Psoas muscle (tissue), 7 donors: ENCODE measurements at regions not wholly inside any gene's neighbourhood (a gene's known extent, or its start where the extent isn't known, plus 50 kb on each side); places are given as distances from the start of the nearest gene placed in this dataset.

Experiments
- ATAC-seq, 4 donors: fragments of 200-7000 bp; cut with Tn5 transposase; one replicate each; pipeline ENCODE4 v1.9.1; 2020; ENCODE audit warnings: moderate library complexity in 3 of 4, mild to moderate bottlenecking in 2 of 4
- DNase-seq, 2 donors: peaks; one replicate each; pipeline ENCODE4 v3.0.0-alpha.2; 2020
- H3K27ac ChIP-seq: fragments of 200-600 bp; one replicate; pipeline ENCODE4 v1.8.0; 2022
- H3K27me3 ChIP-seq, 3 donors: fragments of 200-600 bp in 1 of 3; one replicate each; pipeline versions ENCODE4 v1.6.1 to v1.8.0; 2013 to 2022; ENCODE audit warnings: low read length in 2 of 3, mild to moderate bottlenecking in 2 of 3, moderate library complexity in 1 of 3; ENCODE audit not compliant: insufficient read depth in 3 of 3
- H3K36me3 ChIP-seq, 2 donors: fragments of 200-600 bp in 1 of 2; one replicate each; pipeline versions ENCODE4 v1.6.1 to v1.8.0; 2013 to 2022; ENCODE audit warnings: low read depth in 1 of 2, mild to moderate bottlenecking in 1 of 2, moderate library complexity in 1 of 2; ENCODE audit not compliant: insufficient read depth in 1 of 2
- H3K4me1 ChIP-seq: fragments of 200-600 bp; one replicate; pipeline ENCODE4 v1.8.0; 2022
- H3K4me3 ChIP-seq: fragments of 200-600 bp; one replicate; pipeline ENCODE4 v1.8.0; 2022; ENCODE audit warnings: mild to moderate bottlenecking
- H3K9me3 ChIP-seq: fragments of 200-600 bp; one replicate; pipeline ENCODE4 v1.8.0; 2022
- CTCF ChIP-seq: fragments of 200-600 bp; IDR thresholded peaks from one replicate; pipeline ENCODE4 v1.8.0; 2022; ENCODE audit warnings: antibody characterized with exemption
- WGBS, 3 donors: extraction: QIAGEN DNeasy Blood & Tissue Kit; methylation state at CpG; one replicate each; pipeline versions ENCODE4 v1.1.6 to v1.1.7; 2013; 5-methylcytosine and 5-hydroxymethylcytosine counted together
- intact Hi-C, 2 donors: fragments of 100-400 bp; cut with DNase I; formaldehyde crosslinking; loops; one replicate each; pipeline versions ENCODE4 v1.11.0 to v1.14.2; 2022
- donor health status: healthy with polysubstance abuse.
- donor health status: DM: no; HTN: no; CAD: no; lungs with moderate emphysema.
- donor health status: Bipolar disorder and iron deficiency.
- donor health status: healthy.
- donor health status: DM: yes; HTN: yes; CAD: no.
- donor health status: DM: no; HTN: no; CAD: no.
- donor health status: DM: yes; HTN: yes; CAD: no.

GRCh38 chr5:133905424-133905823 is 63.0 kb downstream of the C5orf15 start:
- H3K4me3 ChIP-seq: no peak overlapping the region
- no peaks in the 10 kb centered on the region for H3K9me3 ChIP-seq
- DNase-seq (no peak), ATAC-seq (no peak)
- 87 to 91% (median 90%) methylated on average over 7 to 8 of the region's 8 CpGs for WGBS, 3 donors
- intact Hi-C loops: no loop called here
- no peaks in the 10 kb centered on the region for H3K4me1 ChIP-seq
- H3K27me3 ChIP-seq: no peaks in the 10 kb centered on the region
- H3K27ac ChIP-seq: no peak overlapping the region
- no peaks in the 10 kb centered on the region for H3K36me3 ChIP-seq
- no peak for TF ChIP-seq CTCF

GRCh38 chr5:133904641-133905040 is 63.8 kb downstream of the C5orf15 start:
- H3K4me3 ChIP-seq: no peak overlapping the region
- H3K27ac ChIP-seq: no peak overlapping the region
- WGBS, 3 donors: 58 to 78% (median 74%) methylated on average over 8 of the region's 8 CpGs
- no peak for TF ChIP-seq CTCF
- intact Hi-C loops: no loop called here
- no peaks in the 10 kb centered on the region for H3K4me1 ChIP-seq
- ATAC-seq (no peak), DNase-seq (no peak)
- H3K36me3 ChIP-seq: no peaks in the 10 kb centered on the region
- H3K27me3 ChIP-seq: no peaks in the 10 kb centered on the region
- H3K9me3 ChIP-seq: no peaks in the 10 kb centered on the region

GRCh38 chr5:133902511-133903118 is 65.8 kb downstream of the C5orf15 start:
- WGBS, 3 donors: 83 to 88% (median 85%) methylated on average over 7 to 11 of the region's 11 CpGs
- H3K27me3 ChIP-seq: no peaks in the 10 kb centered on the region
- ATAC-seq: no peak
- no peaks in the 10 kb centered on the region for H3K9me3 ChIP-seq
- DNase-seq: no peak
- no peak overlapping the region for H3K27ac ChIP-seq
- intact Hi-C loops: no loop called here
- no peaks in the 10 kb centered on the region for H3K36me3 ChIP-seq
- TF ChIP-seq CTCF: no peak
- H3K4me3 ChIP-seq: no peak overlapping the region
- H3K4me1 ChIP-seq: no peaks in the 10 kb centered on the region

GRCh38 chr5:133900534-133901270 is 67.7 kb downstream of the C5orf15 start:
- TF ChIP-seq CTCF: no peak
- no peaks in the 10 kb centered on the region for H3K27me3 ChIP-seq
- ATAC-seq: no peak
- H3K4me1 ChIP-seq: no peaks in the 10 kb centered on the region
- H3K27ac ChIP-seq: no peak overlapping the region
- WGBS, 3 donors: 67 to 72% (median 71%) methylated on average over 15 of the region's 15 CpGs
- H3K9me3 ChIP-seq: no peaks in the 10 kb centered on the region
- no peak for DNase-seq
- no peaks in the 10 kb centered on the region for H3K36me3 ChIP-seq
- intact Hi-C loops: no loop called here
- no peak overlapping the region for H3K4me3 ChIP-seq

GRCh38 chr5:133899506-133899905 is 68.9 kb downstream of the C5orf15 start:
- no peaks in the 10 kb centered on the region for H3K4me1 ChIP-seq

More at GRCh38 chr5:133899506-133899905, 68.9 kb downstream of the C5orf15 start:
- no peak for TF ChIP-seq CTCF
- no peak for DNase-seq
- intact Hi-C loops: no loop called here
- ATAC-seq: no peak
- no peak overlapping the region for H3K27ac ChIP-seq
- no peaks in the 10 kb centered on the region for H3K27me3 ChIP-seq
- H3K4me3 ChIP-seq: no peak overlapping the region
- 74 to 92% (median 88%) methylated on average over 4 of the region's 4 CpGs for WGBS, 3 donors
- H3K36me3 ChIP-seq: no peaks in the 10 kb centered on the region
- no peaks in the 10 kb centered on the region for H3K9me3 ChIP-seq
